Hepatocyte (in vitro differentiated cells): ENCODE measurements at regions not wholly inside any gene's neighbourhood (a gene's known extent, or its start where the extent isn't known, plus 50 kb on each side); places are given as distances from the start of the nearest gene placed in this dataset.

ENCODE experiments used
- DNase-seq: peaks from one replicate; pipeline ENCODE4 v3.0.0-alpha.2; 2016; ENCODE audit warnings: low spot score
- H2AFZ ChIP-seq: fragments of 200-600 bp; sonication (generic); 2 replicates; pipeline ENCODE4 v1.6.0; 2016; ENCODE audit warnings: antibody characterized with exemption, mild to moderate bottlenecking
- H3K27ac ChIP-seq: fragments of 200-600 bp; sonication (generic); 2 replicates; pipeline ENCODE4 v1.5.1; 2016; ENCODE audit warnings: mild to moderate bottlenecking
- H3K27me3 ChIP-seq: fragments of 200-600 bp; sonication (generic); 2 replicates; pipeline ENCODE4 v1.6.1; 2016
- H3K36me3 ChIP-seq: fragments of 200-600 bp; sonication (generic); replicated peaks from 2 replicates; pipeline ENCODE4 v1.5.1; 2016; ENCODE audit warnings: low read depth; ENCODE audit not compliant: insufficient read depth
- H3K4me1 ChIP-seq: fragments of 200-600 bp; sonication (generic); 2 replicates; pipeline ENCODE4 v1.5.1; 2016; ENCODE audit warnings: mild to moderate bottlenecking, moderate library complexity; ENCODE audit not compliant: insufficient read depth
- H3K4me2 ChIP-seq: fragments of 200-600 bp; sonication (generic); 2 replicates; pipeline ENCODE4 v1.6.0; 2016
- H3K4me3 ChIP-seq: fragments of 200-600 bp; sonication (generic); 2 replicates; pipeline ENCODE4 v1.5.1; 2016; ENCODE audit warnings: mild to moderate bottlenecking
- H3K79me2 ChIP-seq: fragments of 200-600 bp; sonication (generic); 2 replicates; pipeline ENCODE4 v1.6.0; 2017; ENCODE audit warnings: mild to moderate bottlenecking
- H3K9me2 ChIP-seq: fragments of 200-600 bp; sonication (generic); replicated peaks from 2 replicates; pipeline ENCODE4 v1.6.0; 2017; ENCODE audit warnings: mild to moderate bottlenecking; ENCODE audit not compliant: insufficient read depth
- H3K9me3 ChIP-seq: fragments of 200-600 bp; sonication (generic); 2 replicates; pipeline ENCODE4 v1.5.1; 2016; ENCODE audit warnings: low read depth, mild to moderate bottlenecking
- H4K20me1 ChIP-seq: fragments of 200-600 bp; sonication (generic); 2 replicates; pipeline ENCODE4 v1.6.0; 2016; ENCODE audit warnings: mild to moderate bottlenecking; ENCODE audit not compliant: insufficient read depth, poor library complexity, severe bottlenecking
- EZH2 ChIP-seq: fragments of 200-600 bp; sonication (generic); IDR thresholded peaks from 2 replicates; pipeline ENCODE4 v1.6.1; 2016; ENCODE audit warnings: antibody characterized with exemption, mild to moderate bottlenecking, borderline replicate concordance
- EZH2phosphoT487 ChIP-seq: fragments of 200-600 bp; sonication (generic); IDR thresholded peaks from one replicate; pipeline ENCODE4 v1.6.1; 2018; ENCODE audit warnings: antibody characterized with exemption, mild to moderate bottlenecking, low read depth, moderate library complexity; ENCODE audit not compliant: unreplicated experiment, severe bottlenecking
- WGBS: methylation state at CpG from one replicate; pipeline ENCODE4 v1.1.6; 2016; ENCODE audit warnings: low lambda C conversion rate; ENCODE audit errors: missing lambda C conversion rate; 5-methylcytosine and 5-hydroxymethylcytosine counted together
- TF ChIP-seq, protein P1 (sequence below): fragments of 200-600 bp; sonication (generic); IDR thresholded peaks from 2 replicates; pipeline ENCODE4 v1.5.1; 2016; ENCODE audit warnings: antibody characterized with exemption, mild to moderate bottlenecking; ENCODE audit not compliant: poor library complexity

DNA sequence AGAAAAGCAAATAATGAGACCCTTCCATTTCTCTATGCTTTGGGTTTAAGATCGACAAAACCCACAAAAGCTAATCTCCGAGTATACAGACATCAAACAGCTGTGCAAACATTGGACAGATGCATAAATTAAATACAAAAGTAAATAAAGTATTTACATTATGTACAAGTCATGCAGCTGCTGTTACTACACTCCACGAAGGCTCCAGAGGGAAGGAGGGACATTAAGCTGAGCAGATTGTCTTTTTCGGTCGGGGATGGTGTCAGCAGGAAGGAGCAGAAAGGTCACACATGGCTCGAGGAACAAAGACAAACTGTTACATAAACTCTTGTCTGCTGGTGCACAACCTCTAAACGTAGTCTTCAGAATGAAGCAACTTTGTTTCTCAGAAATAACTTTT, 88.8 kb upstream of the BARX2 start:
- Histone ChIP-seq H3K9me3 (no peaks in the 10 kb centered on the region), H3K36me3 (no peaks in the 10 kb centered on the region), H3K4me3 (no peak overlapping the region), H3K27me3 (no peaks in the 10 kb centered on the region), H3K9me2 (no peaks in the 10 kb centered on the region), H3K79me2 (no peaks in the 10 kb centered on the region), H4K20me1 (no peaks in the 10 kb centered on the region), H3K4me1 (peaks cover 33% of the 10 kb centered on the region), H2AFZ (no peak overlapping the region), H3K27ac (no peak overlapping the region), H3K4me2 (peak overlapping the region; percentile 11)
- no peak for DNase-seq
- WGBS: 30% methylated on average over 7 of the region's 7 CpGs
- TF ChIP-seq EZH2 (no peak), EZH2phosphoT487 (no peak)
- TF ChIP-seq, protein P1, sequence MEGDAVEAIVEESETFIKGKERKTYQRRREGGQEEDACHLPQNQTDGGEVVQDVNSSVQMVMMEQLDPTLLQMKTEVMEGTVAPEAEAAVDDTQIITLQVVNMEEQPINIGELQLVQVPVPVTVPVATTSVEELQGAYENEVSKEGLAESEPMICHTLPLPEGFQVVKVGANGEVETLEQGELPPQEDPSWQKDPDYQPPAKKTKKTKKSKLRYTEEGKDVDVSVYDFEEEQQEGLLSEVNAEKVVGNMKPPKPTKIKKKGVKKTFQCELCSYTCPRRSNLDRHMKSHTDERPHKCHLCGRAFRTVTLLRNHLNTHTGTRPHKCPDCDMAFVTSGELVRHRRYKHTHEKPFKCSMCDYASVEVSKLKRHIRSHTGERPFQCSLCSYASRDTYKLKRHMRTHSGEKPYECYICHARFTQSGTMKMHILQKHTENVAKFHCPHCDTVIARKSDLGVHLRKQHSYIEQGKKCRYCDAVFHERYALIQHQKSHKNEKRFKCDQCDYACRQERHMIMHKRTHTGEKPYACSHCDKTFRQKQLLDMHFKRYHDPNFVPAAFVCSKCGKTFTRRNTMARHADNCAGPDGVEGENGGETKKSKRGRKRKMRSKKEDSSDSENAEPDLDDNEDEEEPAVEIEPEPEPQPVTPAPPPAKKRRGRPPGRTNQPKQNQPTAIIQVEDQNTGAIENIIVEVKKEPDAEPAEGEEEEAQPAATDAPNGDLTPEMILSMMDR: no peak

DNA sequence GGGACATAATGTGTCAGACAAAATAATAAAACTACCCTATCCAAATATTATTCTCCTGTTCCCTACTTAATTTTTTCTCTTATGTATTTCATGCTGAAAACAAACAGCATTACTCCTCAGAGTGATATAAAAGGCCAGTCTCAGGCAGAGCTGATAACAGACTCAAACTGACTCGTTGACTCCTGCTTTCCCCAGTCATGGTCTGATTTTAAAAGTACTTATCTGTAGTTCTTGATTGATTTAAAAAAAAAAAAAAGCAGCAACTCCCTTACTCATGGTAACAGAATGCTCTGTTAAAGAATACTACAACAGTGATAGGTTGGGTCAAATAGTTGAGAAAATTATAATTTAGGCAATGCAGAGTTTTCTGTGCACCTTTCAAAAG, 90.3 kb upstream of the BARX2 start:
- H3K4me2 ChIP-seq: peak overlapping the region; percentile 18

DNA sequence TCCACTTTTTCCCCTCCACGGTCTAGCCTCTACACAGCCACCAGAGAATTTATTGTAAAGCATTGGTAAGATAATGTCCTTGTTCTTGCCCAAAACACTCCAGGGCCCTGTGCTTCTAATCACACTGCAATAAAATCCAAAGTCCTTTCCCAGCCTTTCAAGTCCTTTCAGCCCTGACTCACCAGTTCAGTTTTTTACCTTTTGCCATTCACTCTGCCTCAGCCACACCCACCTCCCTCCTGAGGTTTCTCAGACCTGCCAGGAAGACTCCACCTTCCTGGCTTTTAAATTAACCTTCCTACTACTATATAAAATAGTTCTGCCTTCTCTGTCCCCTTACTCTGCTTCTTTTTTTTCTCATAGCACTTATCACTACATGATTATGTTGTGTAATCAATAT, 91.0 kb upstream of the ARHGAP32 start:
- Histone ChIP-seq H2AFZ (no peak overlapping the region), H3K9me2 (no peaks in the 10 kb centered on the region), H3K4me1 (peaks cover 28% of the 10 kb centered on the region), H3K4me3 (no peak overlapping the region), H3K27me3 (no peaks in the 10 kb centered on the region), H3K27ac (no peak overlapping the region), H3K79me2 (peaks cover 4% of the 10 kb centered on the region), H4K20me1 (peaks cover 4% of the 10 kb centered on the region), H3K9me3 (no peaks in the 10 kb centered on the region), H3K36me3 (no peaks in the 10 kb centered on the region), H3K4me2 (peak overlapping the region; percentile 54)
- TF ChIP-seq, protein P1: no peak
- DNase-seq: peak; percentile 77
- WGBS: 6% methylated on average over 1 of the region's 1 CpG

More for the DNA sequence above, 90.3 kb upstream of the BARX2 start:
- Histone ChIP-seq H3K9me2 (no peaks in the 10 kb centered on the region), H3K4me1 (peaks cover 33% of the 10 kb centered on the region), H3K79me2 (no peaks in the 10 kb centered on the region), H3K27ac (peak overlapping the region; percentile 9), H4K20me1 (no peaks in the 10 kb centered on the region), H3K9me3 (no peaks in the 10 kb centered on the region), H3K27me3 (no peaks in the 10 kb centered on the region), H3K36me3 (no peaks in the 10 kb centered on the region), H3K4me3 (no peak overlapping the region), H2AFZ (no peak overlapping the region)
- DNase-seq: no peak
- 0% methylated on average over 1 of the region's 1 CpG for WGBS
- TF ChIP-seq EZH2: no peak
- TF ChIP-seq, protein P1: no peak
- no peak for TF ChIP-seq EZH2phosphoT487

DNA sequence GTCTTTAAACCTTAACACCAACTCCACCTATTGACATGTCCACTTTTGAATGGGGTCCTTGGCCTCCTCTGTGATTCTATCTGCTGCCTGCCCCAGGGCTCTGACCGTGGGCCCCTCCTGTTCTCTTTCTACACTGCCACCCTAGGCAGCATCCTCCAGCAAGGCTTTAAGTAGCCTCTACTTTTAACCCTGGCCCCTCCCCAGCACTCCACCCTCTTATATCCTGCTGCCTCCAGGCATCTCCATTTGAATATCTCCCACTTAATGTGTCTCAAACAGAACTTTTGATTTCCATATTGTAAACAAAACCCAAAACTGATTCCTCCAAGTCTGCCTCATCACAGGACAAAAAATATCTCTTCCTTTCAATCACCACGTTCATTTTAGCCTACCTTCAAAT, 90.5 kb upstream of the ARHGAP32 start:
- Histone ChIP-seq H2AFZ (no peak overlapping the region), H3K27me3 (no peaks in the 10 kb centered on the region), H4K20me1 (peaks cover 9% of the 10 kb centered on the region), H3K79me2 (peaks cover 9% of the 10 kb centered on the region), H3K9me3 (no peaks in the 10 kb centered on the region), H3K9me2 (no peaks in the 10 kb centered on the region), H3K27ac (no peak overlapping the region), H3K4me2 (peak overlapping the region; percentile 54), H3K36me3 (no peaks in the 10 kb centered on the region), H3K4me1 (peaks cover 28% of the 10 kb centered on the region), H3K4me3 (no peak overlapping the region)
- TF ChIP-seq EZH2phosphoT487 (no peak), EZH2 (no peak)
- TF ChIP-seq, protein P1: no peak
- no peak for DNase-seq
- 40% methylated on average over 2 of the region's 2 CpGs for WGBS
